ENCODE measurements at regions not wholly inside any gene's neighbourhood (a gene's known extent, or its start where the extent isn't known, plus 50 kb on each side); places are given as distances from the start of the nearest gene placed in this dataset.

DNA sequence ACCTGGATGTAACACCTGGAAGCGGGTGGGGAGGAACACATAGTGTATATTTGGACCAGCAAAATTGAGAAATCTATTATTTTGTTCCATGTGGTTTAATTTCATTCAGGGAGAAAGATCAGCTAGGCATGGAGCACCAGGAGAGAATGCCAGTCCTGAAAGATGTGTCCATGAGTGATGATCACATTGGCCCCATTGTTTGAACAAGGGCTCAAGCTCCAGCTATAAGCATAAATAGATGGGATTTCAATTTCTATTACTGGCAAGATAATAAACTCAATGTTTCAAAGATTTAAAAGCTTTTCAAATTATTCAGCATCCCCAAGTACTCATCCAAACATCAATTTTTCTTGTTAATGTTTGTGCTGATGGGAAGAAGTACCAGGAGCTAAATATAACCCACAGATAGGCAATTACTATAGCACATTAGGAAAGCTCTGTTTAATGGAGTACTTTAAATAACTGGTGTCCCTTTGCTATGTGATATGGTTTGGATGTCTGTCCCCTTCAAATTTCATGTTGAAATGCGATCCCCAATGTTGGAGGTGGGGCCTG, 275.3 kb upstream of the PHYHIPL start:
- H3K9ac ChIP-seq (replicated peaks; ENCODE audit: extremely low read depth, insufficient read depth, low read length), result no peak overlapping the region
- dilution Hi-C loops (cut with MboI; ENCODE audit: extremely low pct_ligation_motif_present, low sequenced_read_pairs), result no loop called here
- H2AFZ ChIP-seq (ENCODE audit: low read depth, low read length), result no peak overlapping the region
- no peaks in the 10 kb centered on the region for H3K9me3 ChIP-seq (replicated peaks; ENCODE audit: control insufficient read depth, insufficient read depth, low read length)
- H3K27ac ChIP-seq (ENCODE audit: insufficient read depth, low read depth, low read length), result no peak overlapping the region
- FAIRE-seq (no peak), DNase-seq (ENCODE audit: low read depth, low spot score) (no peak)
- no peaks in the 10 kb centered on the region for H3K27me3 ChIP-seq (ENCODE audit: control insufficient read depth in 2 of 2, insufficient read depth in 2 of 2, low read length in 2 of 2)
- no peaks in the 10 kb centered on the region for H3K79me2 ChIP-seq (ENCODE audit: control insufficient read depth, insufficient read depth, low read length)
- no peaks in the 10 kb centered on the region for H3K4me1 ChIP-seq (ENCODE audit: control insufficient read depth, extremely low read depth, insufficient read depth, low read length)
- no peaks in the 10 kb centered on the region for H4K20me1 ChIP-seq (replicated peaks; ENCODE audit: control insufficient read depth, extremely low read depth, insufficient read depth, low read length)
- intact Hi-C loops (cut with micrococcal nuclease), result no loop called here
- H3K4me2 ChIP-seq (ENCODE audit: insufficient read depth, low read length), result no peak overlapping the region
- TF ChIP-seq POLR2AphosphoS5 (IDR thresholded peaks at IDR 0.05; ENCODE audit: insufficient read depth, low read depth, low read length) (no peak), FOS (IDR thresholded peaks at IDR 0.05; ENCODE audit: borderline replicate concordance, insufficient read depth, low read length) (no peak), JUN (IDR thresholded peaks at IDR 0.05; ENCODE audit: borderline replicate concordance, insufficient read depth, insufficient read length, low read depth) (no peak), GATA2 (IDR thresholded peaks at IDR 0.05; ENCODE audit: insufficient read depth, insufficient read length, low read depth, low read length) (no peak)
- TF ChIP-seq, protein P1, sequence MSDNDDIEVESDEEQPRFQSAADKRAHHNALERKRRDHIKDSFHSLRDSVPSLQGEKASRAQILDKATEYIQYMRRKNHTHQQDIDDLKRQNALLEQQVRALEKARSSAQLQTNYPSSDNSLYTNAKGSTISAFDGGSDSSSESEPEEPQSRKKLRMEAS (IDR thresholded peaks at IDR 0.05; ENCODE audit: insufficient read depth, insufficient read length), result no peak
- TF ChIP-seq, protein P2, sequence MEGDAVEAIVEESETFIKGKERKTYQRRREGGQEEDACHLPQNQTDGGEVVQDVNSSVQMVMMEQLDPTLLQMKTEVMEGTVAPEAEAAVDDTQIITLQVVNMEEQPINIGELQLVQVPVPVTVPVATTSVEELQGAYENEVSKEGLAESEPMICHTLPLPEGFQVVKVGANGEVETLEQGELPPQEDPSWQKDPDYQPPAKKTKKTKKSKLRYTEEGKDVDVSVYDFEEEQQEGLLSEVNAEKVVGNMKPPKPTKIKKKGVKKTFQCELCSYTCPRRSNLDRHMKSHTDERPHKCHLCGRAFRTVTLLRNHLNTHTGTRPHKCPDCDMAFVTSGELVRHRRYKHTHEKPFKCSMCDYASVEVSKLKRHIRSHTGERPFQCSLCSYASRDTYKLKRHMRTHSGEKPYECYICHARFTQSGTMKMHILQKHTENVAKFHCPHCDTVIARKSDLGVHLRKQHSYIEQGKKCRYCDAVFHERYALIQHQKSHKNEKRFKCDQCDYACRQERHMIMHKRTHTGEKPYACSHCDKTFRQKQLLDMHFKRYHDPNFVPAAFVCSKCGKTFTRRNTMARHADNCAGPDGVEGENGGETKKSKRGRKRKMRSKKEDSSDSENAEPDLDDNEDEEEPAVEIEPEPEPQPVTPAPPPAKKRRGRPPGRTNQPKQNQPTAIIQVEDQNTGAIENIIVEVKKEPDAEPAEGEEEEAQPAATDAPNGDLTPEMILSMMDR (IDR thresholded peaks at IDR 0.05; ENCODE audit: extremely low read depth in 1 of 2, insufficient read depth in 1 of 2, low read depth in 1 of 2, low read length in 2 of 2), result no peak
- H3K36me3 ChIP-seq (ENCODE audit: control insufficient read depth in 2 of 2, extremely low read depth in 1 of 2, insufficient read depth in 2 of 2, low read length in 2 of 2), result no peaks in the 10 kb centered on the region
- no TSS peak for BruUV-seq (replicated peaks)
- CTCF ChIA-PET, result no interaction called here
- H3K4me3 ChIP-seq (replicated peaks in 1 of 3; ENCODE audit: insufficient read depth in 1 of 3, low read depth in 1 of 3, low read length in 3 of 3), result no peak overlapping the region
- H3K9me1 ChIP-seq (replicated peaks; ENCODE audit: control insufficient read depth, extremely low read depth, insufficient read depth, low read length), result no peaks in the 10 kb centered on the region
- POLR2A ChIA-PET, result no interaction called here

Measured in endothelial cell of umbilical vein (primary cell).